Central memory CD4-positive, alpha-beta T cell (primary cell): ENCODE measurements at regions not wholly inside any gene's neighbourhood (a gene's known extent, or its start where the extent isn't known, plus 50 kb on each side); places are given as distances from the start of the nearest gene placed in this dataset.

Experiments used
- DNase-seq: peaks from one replicate; pipeline ENCODE4 v3.0.0; 2022

- no peak for DNase-seq
Observed at GRCh38 chr7:93015101-93015778, 102.5 kb downstream of the SAMD9 start.

GRCh38 chr7:93014410-93014809 is 103.4 kb downstream of the SAMD9 start:
- DNase-seq: no peak

GRCh38 chr7:93013446-93014061 is 104.2 kb downstream of the SAMD9 start:
- DNase-seq: no peak

- DNase-seq: no peak
Observed at GRCh38 chr7:93011351-93012294, 106.2 kb downstream of the SAMD9 start.

- DNase-seq: no peak
Observed at GRCh38 chr7:93008833-93009232, 108.9 kb downstream of the SAMD9 start.

GRCh38 chr7:93006480-93007095 is 111.2 kb downstream of the SAMD9 start:
- no peak for DNase-seq

- DNase-seq: no peak
Observed at GRCh38 chr7:93004906-93005305, 112.9 kb downstream of the SAMD9 start.

GRCh38 chr7:92997719-92998118 is 120.1 kb downstream of the SAMD9 start:
- no peak for DNase-seq

- no peak for DNase-seq
Observed at GRCh38 chr7:92997152-92997551, 120.6 kb downstream of the SAMD9 start.

- no peak for DNase-seq
Observed at GRCh38 chr7:92994901-92995300, 122.9 kb downstream of the SAMD9 start.

GRCh38 chr7:92992932-92993331 is 124.8 kb downstream of the SAMD9 start:
- no peak for DNase-seq

- no peak for DNase-seq
Observed at GRCh38 chr7:92992483-92992882, 125.3 kb downstream of the SAMD9 start.

- DNase-seq: no peak
Observed at GRCh38 chr7:92991190-92991589, 126.6 kb downstream of the SAMD9 start.

- DNase-seq: no peak
Observed at GRCh38 chr7:92988941-92989545, 128.7 kb downstream of the SAMD9 start.

- DNase-seq: no peak
Observed at GRCh38 chr7:92988051-92988450, 129.7 kb downstream of the SAMD9 start.

GRCh38 chr7:92987538-92987937 is 130.2 kb downstream of the SAMD9 start:
- no peak for DNase-seq

- no peak for DNase-seq
Observed at GRCh38 chr7:92987095-92987494, 130.7 kb downstream of the SAMD9 start.

- no peak for DNase-seq
Observed at GRCh38 chr7:92982928-92983327, 134.9 kb downstream of the SAMD9 start.

GRCh38 chr7:92976931-92977330 is 140.6 kb upstream of the CDK6 start:
- DNase-seq: no peak

GRCh38 chr7:92973974-92974373 is 137.6 kb upstream of the CDK6 start:
- no peak for DNase-seq

GRCh38 chr7:92973293-92973731 is 136.9 kb upstream of the CDK6 start:
- no peak for DNase-seq

GRCh38 chr7:92972441-92972840 is 136.1 kb upstream of the CDK6 start:
- DNase-seq: no peak

GRCh38 chr7:92969061-92969460 is 132.7 kb upstream of the CDK6 start:
- no peak for DNase-seq
